GM18909 (cell line): ENCODE measurements at regions not wholly inside any gene's neighbourhood (a gene's known extent, or its start where the extent isn't known, plus 50 kb on each side); places are given as distances from the start of the nearest gene placed in this dataset.

ENCODE experiments used
- ATAC-seq: cut with Tn5 transposase; IDR thresholded peaks from one replicate; pipeline ENCODE4 v1.9.1; 2021; ENCODE audit warnings: mild to moderate bottlenecking; ENCODE audit not compliant: unreplicated experiment, poor library complexity

DNA sequence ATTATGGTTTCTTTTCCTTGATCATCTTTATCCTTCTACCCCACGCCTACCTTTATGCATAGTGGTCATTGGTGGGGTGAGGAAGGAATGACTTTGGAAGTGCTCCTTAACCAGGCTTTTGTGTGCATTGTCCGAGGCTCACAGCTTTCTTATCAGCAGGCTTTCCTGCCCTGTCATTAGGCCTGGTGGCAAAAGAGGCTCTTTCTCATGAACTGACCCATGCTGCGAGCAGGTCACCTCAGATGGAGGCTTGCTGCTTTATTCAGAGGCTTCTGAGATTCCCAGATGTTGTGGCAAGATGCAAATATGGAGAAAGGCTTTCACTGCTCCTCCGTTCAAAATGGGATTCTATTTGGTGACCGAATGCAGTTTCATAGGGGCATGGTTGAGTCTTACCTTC lies 57.4 kb upstream of the DMRTA1 start:
- no peak for ATAC-seq

DNA sequence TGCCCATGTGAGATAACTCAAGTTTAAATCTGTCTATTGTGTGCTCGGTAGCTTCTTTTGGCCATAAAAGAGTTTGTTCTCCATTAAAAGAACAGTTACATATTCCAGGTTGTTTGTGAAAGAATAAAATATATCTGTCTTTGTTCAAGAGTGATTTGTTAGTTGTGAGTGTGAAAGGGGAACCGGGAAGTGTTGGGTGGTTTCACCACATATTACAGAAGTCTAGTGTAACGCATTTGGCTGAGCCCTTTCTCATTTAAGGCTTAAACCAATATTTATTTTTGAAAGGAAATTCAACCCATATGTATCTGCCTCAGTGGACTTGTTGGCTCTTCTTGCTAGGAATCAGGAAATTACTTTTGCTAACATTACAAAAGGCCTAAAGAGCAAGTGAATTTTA lies 54.1 kb upstream of the DMRTA1 start:
- no peak for ATAC-seq

DNA sequence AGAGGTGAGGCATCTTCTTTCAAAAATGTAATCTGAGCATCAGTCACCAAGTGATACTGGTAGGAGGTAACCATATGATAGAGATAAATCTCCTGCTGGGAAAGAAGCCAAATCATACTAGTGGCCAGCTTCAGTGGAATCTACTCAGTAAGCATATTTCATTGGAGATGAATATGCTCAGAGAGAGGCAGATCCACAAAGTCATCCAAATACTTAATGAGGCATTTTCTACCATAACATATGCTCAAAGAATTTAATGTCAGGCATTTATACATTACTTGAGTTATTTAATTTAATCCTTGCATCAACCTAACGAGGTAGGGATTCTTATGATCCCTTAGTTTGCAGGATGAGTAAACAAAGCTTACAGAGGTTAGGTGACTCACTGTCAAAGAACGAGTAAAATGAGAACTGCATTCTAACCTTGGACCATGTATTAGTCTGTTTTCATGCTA lies 50.9 kb upstream of the DMRTA1 start:
- ATAC-seq, result no peak
